Stimulated activated effector memory CD8-positive, alpha-beta T cell treated with anti-CD3 and anti-CD28 coated beads, Interleukin-12 subunit alpha, Interleukin-12 subunit beta, amount 100 ng/mL, for 72 hours (primary cell): ENCODE measurements at regions not wholly inside any gene's neighbourhood (a gene's known extent, or its start where the extent isn't known, plus 50 kb on each side); places are given as distances from the start of the nearest gene placed in this dataset.
"Not testable (repeated sequence)": the region's sequence is repeated elsewhere in the genome, so short reads cannot be mapped to it uniquely, and the experiment has no call there.

Experiments used
- ATAC-seq: fragments of 150-1000 bp; cut with Tn5 transposase; 2 replicates; pipeline ENCODE4 v1.10.0; 2021
- DNase-seq, 2 donors: peaks; one replicate each; pipeline ENCODE4 v3.0.0; 2021 to 2022; ENCODE audit warnings: low spot score in 2 of 2
- H3K27ac Mint-ChIP-seq: one replicate; pipeline ENCODE4 v1.8.0; 2022; ENCODE audit warnings: mild to moderate bottlenecking, mixed read lengths
- H3K36me3 Mint-ChIP-seq: one replicate; pipeline ENCODE4 v1.8.0; 2022; ENCODE audit warnings: mild to moderate bottlenecking, mixed read lengths
- H3K4me1 Mint-ChIP-seq: one replicate; pipeline ENCODE4 v1.8.0; 2022; ENCODE audit warnings: mixed read lengths
- H3K4me3 Mint-ChIP-seq: one replicate; pipeline ENCODE4 v1.8.0; 2022; ENCODE audit warnings: mild to moderate bottlenecking, mixed read lengths
- H3K9me3 Mint-ChIP-seq: one replicate; pipeline ENCODE4 v1.8.0; 2022; ENCODE audit warnings: mixed read lengths

DNA sequence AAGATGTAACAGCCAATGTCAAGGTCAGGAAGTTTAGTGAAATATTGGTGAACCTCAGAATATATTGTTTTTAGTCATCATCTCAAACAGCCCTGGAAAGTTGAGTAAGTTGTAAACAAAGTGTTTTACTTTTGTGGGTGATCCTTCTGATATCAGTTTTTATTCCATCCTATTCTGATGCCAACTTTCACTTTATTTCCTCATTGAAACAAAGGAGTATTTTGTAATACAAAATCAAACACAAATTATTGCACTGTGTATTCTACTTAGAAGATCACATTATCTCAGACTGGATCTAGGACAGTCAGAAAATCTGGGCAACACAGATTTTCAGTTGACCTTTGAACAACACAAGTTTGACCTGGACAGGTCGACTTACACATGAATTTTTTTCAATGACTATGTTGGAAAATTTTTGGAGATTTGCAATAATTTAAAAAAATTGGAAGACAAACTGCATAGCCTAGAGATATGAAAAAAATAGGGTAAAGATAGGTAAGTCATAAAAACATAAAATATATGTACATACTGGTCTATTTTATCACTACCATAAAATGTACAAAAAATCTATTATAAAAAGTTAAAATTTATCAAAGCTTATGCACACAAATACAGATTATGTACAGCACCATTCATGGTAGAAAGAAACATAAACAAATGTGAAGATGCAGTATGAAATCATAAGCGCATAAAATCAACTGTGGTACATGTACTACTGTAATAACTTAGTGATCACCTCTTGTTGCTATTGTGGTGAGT, 709.1 kb upstream of the FAM241A start:
- no peaks in the 10 kb centered on the region for H3K36me3 Mint-ChIP-seq
- H3K4me1 Mint-ChIP-seq, result no peaks in the 10 kb centered on the region
- H3K4me3 Mint-ChIP-seq, result no peak overlapping the region
- ATAC-seq (no peak), DNase-seq (no peak)
- H3K9me3 Mint-ChIP-seq, result peaks cover 12% of the 10 kb centered on the region
- H3K27ac Mint-ChIP-seq, result no peak overlapping the region

DNA sequence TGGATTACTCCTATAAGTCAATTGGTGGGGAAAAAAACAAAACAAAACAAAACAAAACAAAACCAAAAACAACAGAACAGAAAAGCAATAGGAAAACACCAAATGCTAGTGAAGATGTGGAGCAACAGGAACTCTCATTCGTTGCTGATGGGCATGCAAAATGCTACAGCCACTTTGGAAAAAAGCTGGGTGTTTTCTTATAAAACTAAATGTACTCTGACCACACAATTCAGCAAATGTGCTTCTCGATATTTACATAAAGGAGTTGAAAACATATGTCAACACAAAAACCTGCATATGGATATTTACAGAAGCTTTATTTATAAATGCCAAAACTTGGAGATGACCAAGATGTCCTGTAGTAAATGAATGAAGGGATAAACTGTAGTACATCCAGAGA, 703.6 kb upstream of the FAM241A start:
- no peak for ATAC-seq
- no peak overlapping the region for H3K4me3 Mint-ChIP-seq
- H3K9me3 Mint-ChIP-seq, result peaks cover 6% of the 10 kb centered on the region
- H3K36me3 Mint-ChIP-seq, result no peaks in the 10 kb centered on the region
- no peak for DNase-seq
- no peaks in the 10 kb centered on the region for H3K4me1 Mint-ChIP-seq
- no peak overlapping the region for H3K27ac Mint-ChIP-seq

GRCh38 chr4:111444836-111445235, 700.4 kb upstream of the FAM241A start:
- H3K27ac Mint-ChIP-seq, result not testable (repeated sequence)

GRCh38 chr4:111449657-111450056, 695.6 kb upstream of the FAM241A start:
- H3K27ac Mint-ChIP-seq, result no peak overlapping the region
- DNase-seq (no peak), ATAC-seq (no peak)
- no peak overlapping the region for H3K4me3 Mint-ChIP-seq
- H3K36me3 Mint-ChIP-seq, result no peaks in the 10 kb centered on the region
- H3K4me1 Mint-ChIP-seq, result no peaks in the 10 kb centered on the region
- H3K9me3 Mint-ChIP-seq, result peaks cover 13% of the 10 kb centered on the region

More at GRCh38 chr4:111444836-111445235, 700.4 kb upstream of the FAM241A start:
- H3K4me3 Mint-ChIP-seq, ATAC-seq, H3K36me3 Mint-ChIP-seq, H3K4me1 Mint-ChIP-seq, DNase-seq: not testable (repeated sequence)
- peaks cover 10% of the 10 kb centered on the region for H3K9me3 Mint-ChIP-seq

DNA sequence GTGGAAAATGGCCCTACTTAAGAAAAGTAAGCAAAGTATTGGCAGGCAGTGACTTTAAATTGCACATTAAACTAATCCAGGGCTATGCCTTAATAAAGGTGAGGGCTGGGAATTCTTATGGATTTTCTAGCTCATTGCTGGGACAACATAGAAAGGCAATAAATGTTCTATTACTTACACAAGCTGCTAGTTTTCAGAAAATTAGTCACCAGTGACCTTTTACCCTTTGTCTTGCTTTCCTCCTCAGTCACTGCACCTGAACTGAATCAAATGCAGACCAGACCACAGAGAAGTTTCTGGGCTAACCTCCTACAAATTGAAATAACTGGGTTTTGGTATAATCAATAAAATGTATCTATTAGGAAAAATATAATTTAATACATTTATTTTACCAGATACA, 694.4 kb upstream of the FAM241A start:
- H3K4me3 Mint-ChIP-seq, result no peak overlapping the region
- H3K4me1 Mint-ChIP-seq, result no peaks in the 10 kb centered on the region
- H3K27ac Mint-ChIP-seq, result no peak overlapping the region
- ATAC-seq, result no peak
- no peak for DNase-seq
- H3K9me3 Mint-ChIP-seq, result peaks cover 13% of the 10 kb centered on the region
- H3K36me3 Mint-ChIP-seq, result no peaks in the 10 kb centered on the region

DNA sequence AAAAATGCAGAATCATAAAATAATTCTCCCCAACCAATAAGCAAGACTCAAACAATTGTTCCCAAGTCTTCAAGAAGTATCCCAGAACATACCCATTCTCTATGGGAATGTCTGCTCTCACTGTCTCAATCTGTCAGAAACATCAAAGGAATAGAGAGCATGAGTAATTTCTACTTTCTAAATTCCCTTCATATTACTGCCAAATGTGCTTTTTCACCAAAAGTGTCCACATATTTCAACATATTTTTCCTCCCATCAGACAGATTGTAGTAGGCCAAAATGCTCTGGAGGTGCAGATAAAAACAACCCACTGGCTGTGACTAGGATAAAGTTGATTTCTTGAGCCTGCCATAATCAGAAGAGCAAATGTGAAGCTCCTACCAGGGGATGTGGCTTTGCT, 692.0 kb upstream of the FAM241A start:
- Mint-ChIP-seq H3K9me3 (peaks cover 7% of the 10 kb centered on the region), H3K36me3 (no peaks in the 10 kb centered on the region), H3K4me1 (no peaks in the 10 kb centered on the region), H3K27ac (no peak overlapping the region), H3K4me3 (no peak overlapping the region)
- no peak for ATAC-seq
- no peak for DNase-seq

DNA sequence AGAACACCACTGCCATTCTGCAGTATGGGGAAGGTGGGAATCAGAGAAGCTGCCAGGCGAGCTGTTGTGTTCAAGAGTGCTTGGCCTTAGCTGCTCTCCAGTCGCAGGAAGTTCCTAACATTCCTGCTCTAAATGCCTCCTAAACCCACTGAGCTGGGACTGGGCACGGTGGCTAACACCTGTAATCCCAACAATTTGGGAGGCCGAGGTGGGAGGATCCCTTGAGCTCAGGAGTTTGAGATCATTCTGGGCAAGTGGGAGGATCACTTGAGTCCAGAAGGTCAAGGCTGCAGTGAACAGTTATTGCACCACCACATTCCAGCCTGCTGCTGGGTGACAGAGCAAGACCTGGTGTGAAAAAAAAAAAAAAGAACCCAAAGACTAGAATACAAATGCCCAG, 690.3 kb upstream of the FAM241A start:
- no peak for ATAC-seq
- no peak for DNase-seq
- no peaks in the 10 kb centered on the region for H3K36me3 Mint-ChIP-seq

GRCh38 chr4:111464251-111465045, 680.8 kb upstream of the FAM241A start:
- H3K4me3 Mint-ChIP-seq, result no peak overlapping the region
- H3K27ac Mint-ChIP-seq, result no peak overlapping the region
- peaks cover 6% of the 10 kb centered on the region for H3K9me3 Mint-ChIP-seq
- ATAC-seq, result no peak
- H3K4me1 Mint-ChIP-seq, result no peaks in the 10 kb centered on the region
- no peaks in the 10 kb centered on the region for H3K36me3 Mint-ChIP-seq
- DNase-seq, result no peak

More for the DNA sequence above, 690.3 kb upstream of the FAM241A start:
- Mint-ChIP-seq H3K27ac (no peak overlapping the region), H3K4me1 (no peaks in the 10 kb centered on the region), H3K9me3 (peaks cover 5% of the 10 kb centered on the region), H3K4me3 (no peak overlapping the region)

DNA sequence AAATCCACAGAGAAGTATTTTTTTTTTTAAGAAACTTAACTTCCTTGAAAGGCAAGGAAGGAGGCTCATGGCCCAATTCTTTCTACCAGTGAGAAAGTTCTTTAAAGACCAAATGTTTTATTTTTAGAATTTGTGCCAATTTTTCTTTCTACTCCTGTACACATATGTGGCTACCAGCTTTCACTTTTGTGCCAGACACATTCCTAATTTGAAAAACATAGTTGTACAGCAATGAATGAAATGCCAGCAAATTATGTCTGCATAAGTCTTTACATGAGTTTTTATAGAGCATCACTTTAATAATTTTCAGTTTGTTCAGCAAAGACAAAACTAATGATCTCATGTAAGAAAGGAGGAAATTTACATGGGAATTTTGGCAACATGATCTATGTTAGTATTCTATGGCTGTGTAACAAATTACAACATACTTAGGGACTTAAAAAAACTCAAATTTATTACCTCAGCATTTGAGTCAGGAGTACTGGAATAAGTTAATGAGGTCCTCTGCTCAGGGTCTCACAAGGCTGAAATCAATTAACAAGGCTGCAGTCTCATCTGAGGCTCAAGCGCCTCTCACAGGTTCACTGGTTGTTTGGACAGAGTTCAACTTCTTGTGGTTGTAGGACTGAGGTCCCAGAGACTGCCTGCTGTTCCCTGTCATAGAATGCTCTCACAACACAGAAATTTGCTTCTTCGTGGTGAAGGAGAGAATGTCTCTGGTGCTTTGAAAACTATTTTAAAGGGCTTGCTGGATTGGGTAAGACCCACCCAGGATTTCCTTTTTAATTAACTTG, 678.2 kb upstream of the FAM241A start:
- peaks cover 10% of the 10 kb centered on the region for H3K9me3 Mint-ChIP-seq
- no peaks in the 10 kb centered on the region for H3K36me3 Mint-ChIP-seq
- no peaks in the 10 kb centered on the region for H3K4me1 Mint-ChIP-seq
- H3K27ac Mint-ChIP-seq, result no peak overlapping the region
- ATAC-seq, result no peak
- H3K4me3 Mint-ChIP-seq, result no peak overlapping the region
- no peak for DNase-seq

- Mint-ChIP-seq H3K4me1 (no peaks in the 10 kb centered on the region), H3K9me3 (peaks cover 8% of the 10 kb centered on the region), H3K36me3 (no peaks in the 10 kb centered on the region), H3K27ac (no peak overlapping the region), H3K4me3 (no peak overlapping the region)
- ATAC-seq (no peak), DNase-seq (no peak)
These were observed 670.3 kb upstream of the FAM241A start for GRCh38 chr4:111475001-111475400.

DNA sequence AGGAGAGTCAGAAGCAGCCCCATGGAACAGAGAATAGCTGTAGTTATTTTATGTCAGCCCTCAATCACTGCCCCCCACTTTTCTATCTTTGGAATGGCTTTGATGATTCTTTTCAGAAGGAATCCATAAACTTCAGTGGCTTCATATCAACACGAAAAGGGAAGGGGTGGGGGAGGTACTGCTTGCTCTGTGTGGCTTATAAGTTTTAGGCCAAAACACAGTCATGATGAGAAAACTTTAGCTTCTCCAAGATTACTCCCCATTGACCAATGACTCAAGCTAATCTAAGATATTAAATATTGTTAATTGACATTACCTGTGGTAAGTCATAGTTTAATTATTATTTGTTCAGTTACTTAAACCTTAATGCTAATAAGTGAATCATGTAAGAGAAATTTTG, 669.6 kb upstream of the FAM241A start:
- Mint-ChIP-seq H3K36me3 (no peaks in the 10 kb centered on the region), H3K4me1 (no peaks in the 10 kb centered on the region), H3K9me3 (peaks cover 3% of the 10 kb centered on the region), H3K4me3 (no peak overlapping the region), H3K27ac (no peak overlapping the region)
- DNase-seq, result no peak
- ATAC-seq, result no peak

GRCh38 chr4:111480510-111480909, 664.7 kb upstream of the FAM241A start:
- DNase-seq, result no peak
- Mint-ChIP-seq H3K4me1 (no peaks in the 10 kb centered on the region), H3K4me3 (no peak overlapping the region), H3K36me3 (no peaks in the 10 kb centered on the region), H3K9me3 (peaks cover 7% of the 10 kb centered on the region), H3K27ac (no peak overlapping the region)
- ATAC-seq, result no peak

DNA sequence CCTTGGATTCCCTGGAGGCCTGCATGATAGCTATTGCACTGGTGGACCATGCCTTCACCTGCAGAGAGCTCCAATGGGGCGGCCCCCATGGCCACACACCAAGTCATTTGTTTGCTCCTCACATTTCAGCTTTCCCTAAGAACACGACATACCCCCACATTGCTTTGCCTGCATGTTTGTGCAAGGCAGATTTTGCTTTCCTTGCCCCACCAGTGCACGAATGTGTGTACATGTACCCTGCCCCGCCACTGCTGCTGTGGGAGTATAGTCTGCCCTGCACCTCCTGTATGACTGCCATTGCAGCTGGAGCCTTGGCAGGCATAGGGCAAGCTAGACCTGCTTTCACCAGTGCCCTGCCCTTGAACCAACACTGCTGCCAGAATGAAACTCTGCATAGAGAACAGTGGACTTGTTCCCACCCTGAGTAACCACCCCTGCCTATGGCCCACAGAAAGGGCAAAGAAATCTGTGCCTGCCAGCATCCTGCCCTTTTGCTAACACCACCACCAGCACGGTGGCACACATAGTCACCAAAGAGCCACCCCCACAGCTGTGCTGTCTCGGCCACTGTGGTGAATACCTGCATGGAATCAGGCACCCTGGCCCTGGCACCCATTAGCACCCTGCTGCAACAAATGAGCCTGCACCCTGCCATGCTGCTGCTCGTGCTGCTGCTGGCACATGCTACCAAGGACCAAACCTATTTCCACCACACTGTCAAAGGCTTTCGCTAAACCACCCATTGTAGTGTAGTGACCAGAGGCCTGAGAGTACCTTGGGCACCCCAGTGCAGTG, 661.7 kb upstream of the FAM241A start:
- no peaks in the 10 kb centered on the region for H3K4me1 Mint-ChIP-seq
- no peak overlapping the region for H3K4me3 Mint-ChIP-seq

DNA sequence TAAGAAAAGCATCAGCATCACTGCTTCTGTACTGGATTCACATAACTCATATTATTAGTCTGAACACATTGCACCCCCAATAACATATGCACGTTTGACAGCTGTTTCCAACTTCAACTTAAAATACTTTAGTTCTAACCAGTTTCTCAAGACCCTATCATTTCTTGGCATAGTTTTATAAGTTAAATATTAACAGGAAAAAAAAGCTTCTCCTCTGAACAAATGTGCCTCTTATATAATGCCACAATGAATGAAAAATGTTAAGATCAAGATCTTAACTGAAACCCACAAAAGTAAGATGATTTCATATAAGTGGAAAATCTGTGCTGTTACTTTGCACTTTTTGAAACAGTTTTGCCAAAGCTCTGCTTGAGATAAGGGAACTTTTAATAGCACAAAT, 652.8 kb upstream of the FAM241A start:
- DNase-seq (no peak), ATAC-seq (no peak)
- H3K27ac Mint-ChIP-seq, result no peak overlapping the region
- peaks cover 5% of the 10 kb centered on the region for H3K9me3 Mint-ChIP-seq
- H3K36me3 Mint-ChIP-seq, result no peaks in the 10 kb centered on the region
- H3K4me3 Mint-ChIP-seq, result no peak overlapping the region
- no peaks in the 10 kb centered on the region for H3K4me1 Mint-ChIP-seq

More for the DNA sequence above, 661.7 kb upstream of the FAM241A start:
- peaks cover 16% of the 10 kb centered on the region for H3K9me3 Mint-ChIP-seq
- ATAC-seq (no peak), DNase-seq (no peak)
- no peaks in the 10 kb centered on the region for H3K36me3 Mint-ChIP-seq
- H3K27ac Mint-ChIP-seq, result no peak overlapping the region

GRCh38 chr4:111494471-111494870, 650.8 kb upstream of the FAM241A start:
- DNase-seq, result no peak
- Mint-ChIP-seq H3K27ac (no peak overlapping the region), H3K9me3 (peaks cover 5% of the 10 kb centered on the region), H3K36me3 (no peaks in the 10 kb centered on the region), H3K4me3 (no peak overlapping the region), H3K4me1 (no peaks in the 10 kb centered on the region)
- ATAC-seq, result no peak
